HEK293T (cell line): ENCODE measurements at regions not wholly inside any gene's neighbourhood (a gene's known extent, or its start where the extent isn't known, plus 50 kb on each side); places are given as distances from the start of the nearest gene placed in this dataset.

Experiments
- CTCF ChIA-PET: fragments of 350-600 bp; formaldehyde crosslinking; extraction: SDS; loops from one replicate; lab custom pipeline; 2021; ENCODE audit warnings: antibody characterized with exemption, inconsistent platforms; lab: Yijun Ruan, JAX
- POLR2A ChIA-PET: fragments of 350-600 bp; formaldehyde crosslinking; extraction: SDS; loops from one replicate; lab custom pipeline; 2020; ENCODE audit warnings: antibody characterized with exemption, inconsistent platforms; lab: Yijun Ruan, JAX
- DNase-seq: peaks from one replicate; pipeline ENCODE4 v3.0.0; 2012; ENCODE audit warnings: mixed read lengths; ENCODE audit errors: extremely low spot score
- ARNT ChIP-seq: fragments of 450-650 bp; IDR thresholded peaks from 2 replicates; pipeline ENCODE4 v1.6.1; 2017; ENCODE audit warnings: mild to moderate bottlenecking
- BHLHE40 ChIP-seq: fragments of 450-650 bp; IDR thresholded peaks from 2 replicates; pipeline ENCODE4 v1.6.1; 2016; ENCODE audit warnings: mild to moderate bottlenecking, moderate library complexity, borderline replicate concordance
- CTBP1 ChIP-seq: fragments of 450-650 bp; IDR thresholded peaks from 2 replicates; pipeline ENCODE4 v1.6.1; 2016; ENCODE audit warnings: borderline replicate concordance
- ELF4 ChIP-seq: fragments of 450-650 bp; IDR thresholded peaks from 2 replicates; pipeline ENCODE4 v1.6.1; 2017; ENCODE audit warnings: antibody characterized with exemption
- FOXA1 ChIP-seq: fragments of 450-650 bp; IDR thresholded peaks from 2 replicates; pipeline ENCODE4 v1.6.1; 2016; ENCODE audit warnings: mild to moderate bottlenecking
- FOXK2 ChIP-seq: fragments of 450-650 bp; IDR thresholded peaks from 2 replicates; pipeline ENCODE4 v1.6.1; 2016; ENCODE audit warnings: mild to moderate bottlenecking
- FOXM1 ChIP-seq: fragments of 450-650 bp; IDR thresholded peaks from 2 replicates; pipeline ENCODE4 v1.6.1; 2017; ENCODE audit warnings: mild to moderate bottlenecking, borderline replicate concordance
- HDGF ChIP-seq: fragments of 450-650 bp; IDR thresholded peaks from 2 replicates; pipeline ENCODE4 v1.6.1; 2017; ENCODE audit warnings: antibody characterized with exemption, borderline replicate concordance
- L3MBTL2 ChIP-seq: fragments of 450-650 bp; conservative IDR thresholded peaks from 2 replicates; pipeline ENCODE4 v1.6.1; 2016; ENCODE audit warnings: mild to moderate bottlenecking
- LEF1 ChIP-seq: fragments of 450-650 bp; IDR thresholded peaks from 2 replicates; pipeline ENCODE4 v1.6.1; 2017; ENCODE audit warnings: mild to moderate bottlenecking, borderline replicate concordance
- NFRKB ChIP-seq: fragments of 450-650 bp; IDR thresholded peaks from 2 replicates; pipeline ENCODE4 v1.6.1; 2016; ENCODE audit warnings: mild to moderate bottlenecking, moderate library complexity
- PKNOX1 ChIP-seq: fragments of 450-650 bp; IDR thresholded peaks from 2 replicates; pipeline ENCODE4 v1.6.1; 2016
- SP1 ChIP-seq: fragments of 450-650 bp; IDR thresholded peaks from 2 replicates; pipeline ENCODE4 v1.6.1; 2017
- SUZ12 ChIP-seq: fragments of 450-650 bp; IDR thresholded peaks from 2 replicates; pipeline ENCODE4 v1.6.1; 2016; ENCODE audit warnings: mild to moderate bottlenecking
- TARDBP ChIP-seq: fragments of 450-650 bp; IDR thresholded peaks from 2 replicates; pipeline ENCODE4 v1.6.1; 2016
- ZNF384 ChIP-seq: fragments of 450-650 bp; IDR thresholded peaks from 2 replicates; pipeline ENCODE4 v1.6.1; 2016

GRCh38 chr11:88013508-88014065 lies 161.7 kb downstream of the RAB38 start:
- DNase-seq: no peak
- CTCF ChIA-PET: no interaction called here
- POLR2A ChIA-PET: no interaction called here
- no peak for TF ChIP-seq FOXK2
- TF ChIP-seq SP1: no peak
- no peak for TF ChIP-seq TARDBP
- no peak for TF ChIP-seq SUZ12
- no peak for TF ChIP-seq ELF4
- no peak for TF ChIP-seq PKNOX1
- TF ChIP-seq LEF1: no peak
- no peak for TF ChIP-seq NFRKB
- TF ChIP-seq CTBP1: no peak
- TF ChIP-seq FOXA1: no peak
- no peak for TF ChIP-seq FOXM1

GRCh38 chr11:88012456-88012855 lies 162.8 kb downstream of the RAB38 start:
- no peak for TF ChIP-seq LEF1
- no peak for TF ChIP-seq ELF4
- no peak for TF ChIP-seq L3MBTL2
- TF ChIP-seq FOXK2: no peak
- no peak for TF ChIP-seq CTBP1
- TF ChIP-seq ARNT: no peak
- no peak for TF ChIP-seq FOXM1
- no peak for TF ChIP-seq TARDBP
- TF ChIP-seq SP1: no peak
- no peak for TF ChIP-seq BHLHE40
- TF ChIP-seq HDGF: no peak
- no peak for TF ChIP-seq NFRKB
- TF ChIP-seq SUZ12: no peak
- TF ChIP-seq FOXA1: no peak
- no peak for TF ChIP-seq PKNOX1
- no peak for TF ChIP-seq ZNF384
- DNase-seq: no peak
- ChIA-PET CTCF (no interaction called here), POLR2A (no interaction called here)

- no peak for DNase-seq
- POLR2A ChIA-PET: no interaction called here
- no peak for TF ChIP-seq LEF1
- no peak for TF ChIP-seq L3MBTL2
- no peak for TF ChIP-seq FOXA1
- no peak for TF ChIP-seq PKNOX1
- TF ChIP-seq SP1: no peak
- TF ChIP-seq BHLHE40: no peak
- no peak for TF ChIP-seq ZNF384
- TF ChIP-seq ARNT: no peak
- TF ChIP-seq CTBP1: no peak
- CTCF ChIA-PET: no interaction called here
Measured at GRCh38 chr11:87976009-87976408, 199.2 kb downstream of the RAB38 start.

- ChIA-PET POLR2A (no interaction called here), CTCF (no interaction called here)
- TF ChIP-seq SUZ12: no peak
- no peak for TF ChIP-seq LEF1
- no peak for TF ChIP-seq FOXM1
- no peak for TF ChIP-seq TARDBP
- no peak for TF ChIP-seq CTBP1
- TF ChIP-seq L3MBTL2: no peak
- TF ChIP-seq NFRKB: no peak
- no peak for TF ChIP-seq HDGF
- TF ChIP-seq FOXA1: no peak
- no peak for TF ChIP-seq PKNOX1
- TF ChIP-seq ZNF384: no peak
- TF ChIP-seq FOXK2: no peak
- no peak for TF ChIP-seq ARNT
- no peak for TF ChIP-seq ELF4
- no peak for DNase-seq
Measured at GRCh38 chr11:87974797-87975196, 200.4 kb downstream of the RAB38 start.

- no peak for DNase-seq
- ChIA-PET CTCF (no interaction called here), POLR2A (no interaction called here)
- TF ChIP-seq FOXK2 (no peak), HDGF (no peak), ELF4 (no peak), FOXA1 (no peak), L3MBTL2 (no peak), NFRKB (no peak), SP1 (no peak), CTBP1 (no peak), LEF1 (no peak), BHLHE40 (no peak), ARNT (no peak), FOXM1 (no peak), PKNOX1 (no peak), TARDBP (no peak), ZNF384 (no peak), SUZ12 (no peak)
Measured at GRCh38 chr11:87972133-87972532, 203.1 kb downstream of the RAB38 start.
